ENCODE measurements at regions not wholly inside any gene's neighbourhood (a gene's known extent, or its start where the extent isn't known, plus 50 kb on each side); places are given as distances from the start of the nearest gene placed in this dataset.

GRCh38 chr3:181888234-181888633 lies 176.5 kb downstream of the SOX2 start:
- TF ChIP-seq CTCF (IDR thresholded peaks at IDR 0.05; ENCODE audit: low read depth, low read length, poor library complexity, severe bottlenecking) (no peak), EZH2phosphoT487 (IDR thresholded peaks at IDR 0.05; ENCODE audit: borderline replicate concordance, low read length) (no peak)
